ENCODE measurements at regions not wholly inside any gene's neighbourhood (a gene's known extent, or its start where the extent isn't known, plus 50 kb on each side); places are given as distances from the start of the nearest gene placed in this dataset.
"Not testable (repeated sequence)": the region's sequence is repeated elsewhere in the genome, so short reads cannot be mapped to it uniquely, and the experiment has no call there.

DNA sequence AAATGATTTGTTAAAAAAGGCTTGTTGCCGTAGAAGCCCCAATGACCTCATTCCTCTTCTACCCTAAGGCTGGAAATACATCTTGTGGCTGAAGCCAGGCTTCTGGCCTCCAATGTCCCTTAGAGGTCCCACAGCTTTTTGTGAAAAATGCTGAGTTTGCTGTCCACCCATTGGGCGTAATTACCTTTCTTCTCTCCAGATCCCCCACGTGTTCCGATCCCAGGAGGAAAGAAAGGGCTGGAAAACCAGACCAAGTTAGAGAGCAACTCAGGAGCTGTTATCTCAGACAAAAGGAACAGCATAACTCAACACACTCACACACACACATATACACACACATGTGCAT, 154.2 kb downstream of the MIAT start:
- DNase-seq = no peak

DNA sequence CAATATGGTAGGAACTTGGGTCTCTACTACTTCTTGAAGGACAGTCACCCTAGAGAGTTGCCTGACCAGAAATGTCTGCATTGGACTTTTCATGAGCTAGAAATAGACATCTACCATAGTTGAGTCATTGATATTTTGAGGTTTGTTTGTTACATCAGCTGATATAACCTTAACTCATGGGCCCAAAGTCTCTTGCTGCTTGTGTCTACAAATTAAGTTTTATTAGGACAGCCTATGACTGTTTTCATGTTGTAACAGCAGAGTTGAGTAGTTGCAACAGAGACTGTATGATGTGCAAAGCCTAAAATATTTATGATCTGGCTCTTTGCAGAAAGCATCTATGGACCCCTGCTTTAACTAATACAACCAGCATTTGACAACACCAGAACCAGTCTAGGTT, 155.3 kb downstream of the MIAT start:
- DNase-seq = no peak

GRCh38 chr22:26816726-26817125, 159.3 kb downstream of the MIAT start:
- no peak for DNase-seq

GRCh38 chr22:26817926-26818325, 160.5 kb downstream of the MIAT start:
- no peak for DNase-seq

DNA sequence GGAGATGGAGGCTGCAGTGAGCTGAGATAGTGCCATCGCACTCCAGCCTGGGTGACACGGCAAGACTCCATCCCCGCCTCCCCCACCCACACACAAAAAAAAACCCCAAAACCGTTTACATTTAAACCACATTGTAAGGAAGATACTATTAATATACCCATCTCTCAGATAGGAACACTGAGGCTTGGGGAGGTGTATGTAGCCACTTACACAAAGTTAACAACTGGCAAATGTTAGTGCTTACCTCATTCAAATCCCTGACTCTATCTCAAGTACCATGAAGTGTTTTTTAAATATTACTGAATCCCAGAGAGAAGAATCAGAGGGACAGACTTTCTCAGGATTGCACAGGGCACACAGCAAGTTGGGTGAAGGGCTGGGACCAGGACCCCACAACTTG, 164.5 kb downstream of the MIAT start:
- no peak for DNase-seq

GRCh38 chr22:26822313-26822712, 164.9 kb downstream of the MIAT start:
- no peak for DNase-seq

DNA sequence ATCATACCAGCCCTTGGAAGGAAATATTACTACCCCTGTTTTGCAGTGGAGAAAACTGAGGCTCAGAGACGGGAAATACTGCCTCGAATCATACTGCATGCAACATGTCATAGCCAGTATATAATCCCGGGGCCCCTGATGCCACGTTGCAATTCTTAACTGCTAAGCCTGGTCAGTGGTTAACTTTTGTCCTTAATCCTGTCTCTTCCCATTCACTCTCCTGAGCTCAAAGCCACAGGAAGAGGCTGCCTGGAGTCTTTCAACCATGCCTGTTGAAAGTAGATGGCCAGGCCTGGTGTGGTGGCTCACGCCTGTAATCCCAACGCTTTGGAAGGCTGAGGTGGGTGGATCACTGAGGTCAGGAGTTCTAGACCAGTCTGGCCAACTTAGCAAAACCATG, 166.6 kb downstream of the MIAT start:
- no peak for DNase-seq

GRCh38 chr22:26825960-26826935, 168.9 kb downstream of the MIAT start:
- DNase-seq = no peak

DNA sequence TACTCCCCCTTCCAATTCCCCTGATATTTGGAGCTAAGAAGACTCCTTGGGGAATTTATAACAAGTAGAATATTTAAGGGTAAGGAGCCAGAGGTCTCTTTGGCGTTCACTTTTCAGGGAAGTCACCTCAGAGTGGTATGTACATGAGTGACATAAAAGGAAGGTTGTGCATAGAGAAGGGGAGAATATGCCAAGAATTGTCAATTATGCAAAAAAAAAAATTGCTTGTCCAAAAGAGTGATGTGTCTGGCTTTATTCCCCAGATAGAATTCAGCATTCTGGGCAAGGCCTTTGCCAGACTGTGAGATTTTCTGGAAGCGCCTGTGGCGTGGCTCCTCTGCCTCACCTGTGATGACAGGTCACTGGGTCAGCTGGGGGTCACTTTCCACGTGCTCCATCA, 170.2 kb downstream of the MIAT start:
- no peak for DNase-seq

DNA sequence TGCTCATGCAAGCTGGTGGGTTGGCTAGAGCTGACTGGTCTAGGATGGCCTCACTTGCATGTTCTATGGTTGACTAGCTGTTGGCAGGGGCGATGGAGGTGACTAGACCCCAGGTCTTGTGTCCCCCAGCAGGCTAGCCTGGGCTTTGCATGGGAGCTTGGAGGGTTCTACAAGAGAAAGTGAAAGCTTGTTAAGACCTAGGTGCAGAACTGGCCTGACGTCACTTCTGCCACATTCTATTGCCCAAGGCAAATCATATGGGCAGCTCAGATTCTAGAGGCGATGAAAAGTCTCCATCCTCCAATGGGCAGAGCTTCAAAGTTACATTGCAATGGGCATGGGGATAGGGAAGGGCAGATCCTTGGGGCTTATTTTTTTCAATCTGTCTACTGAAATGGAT, 170.9 kb downstream of the MIAT start:
- DNase-seq = no peak

GRCh38 chr22:26830837-26831236, 173.4 kb downstream of the MIAT start:
- no peak for DNase-seq

GRCh38 chr22:26835023-26835422, 177.6 kb downstream of the MIAT start:
- no peak for DNase-seq

GRCh38 chr22:26835929-26836528, 178.6 kb downstream of the MIAT start:
- no peak for DNase-seq

- DNase-seq = no peak
These were observed 180.5 kb downstream of the MIAT start for GRCh38 chr22:26837784-26838470.

GRCh38 chr22:26838471-26838825, 181.1 kb downstream of the MIAT start:
- no peak for DNase-seq

- no peak for DNase-seq
These were observed 181.8 kb downstream of the MIAT start for GRCh38 chr22:26839216-26839615.

DNA sequence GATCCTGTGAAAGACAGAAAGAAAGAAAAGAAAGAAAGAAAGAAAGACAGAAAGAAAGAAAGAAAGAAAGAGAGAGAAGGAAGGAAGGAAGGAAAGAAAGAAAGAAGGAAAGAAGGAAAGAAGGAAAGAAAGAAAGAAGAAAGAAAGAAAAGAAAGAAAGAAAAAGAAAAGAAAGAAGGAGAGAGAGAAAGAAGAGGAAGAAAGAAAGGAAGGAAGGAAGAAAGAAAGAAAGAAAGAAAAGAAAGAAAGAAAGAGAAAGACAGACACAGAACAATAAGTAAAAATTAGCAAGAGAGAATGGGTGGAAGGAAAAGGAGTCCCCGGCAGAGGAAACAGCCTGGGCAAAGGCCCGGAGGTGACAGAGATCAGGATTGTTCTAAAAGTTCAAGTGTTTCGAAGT, 183.4 kb downstream of the MIAT start:
- not testable (repeated sequence) for DNase-seq

- no peak for DNase-seq
These were observed 184.7 kb downstream of the MIAT start for GRCh38 chr22:26842103-26842502.

- DNase-seq = no peak
These were observed 187.8 kb downstream of the MIAT start for GRCh38 chr22:26845021-26845743.

DNA sequence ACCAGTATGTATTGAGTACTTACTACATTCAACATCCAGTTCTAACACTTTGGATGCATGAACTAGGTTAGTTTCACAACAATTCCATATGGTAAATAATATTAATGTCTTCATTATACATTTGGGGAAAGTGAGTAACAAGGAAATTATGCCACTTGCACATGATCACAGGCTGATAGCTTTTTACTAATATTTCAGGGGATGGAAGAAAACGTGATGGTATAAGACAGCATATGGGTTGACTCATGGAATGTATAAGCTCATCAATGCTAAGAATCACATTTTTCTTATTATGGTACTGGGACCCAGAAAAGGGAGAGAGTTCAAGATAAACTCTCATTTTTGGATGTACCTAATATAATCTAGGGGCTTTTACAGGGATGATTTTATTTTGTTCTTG, 188.7 kb downstream of the MIAT start:
- no peak for DNase-seq

DNA sequence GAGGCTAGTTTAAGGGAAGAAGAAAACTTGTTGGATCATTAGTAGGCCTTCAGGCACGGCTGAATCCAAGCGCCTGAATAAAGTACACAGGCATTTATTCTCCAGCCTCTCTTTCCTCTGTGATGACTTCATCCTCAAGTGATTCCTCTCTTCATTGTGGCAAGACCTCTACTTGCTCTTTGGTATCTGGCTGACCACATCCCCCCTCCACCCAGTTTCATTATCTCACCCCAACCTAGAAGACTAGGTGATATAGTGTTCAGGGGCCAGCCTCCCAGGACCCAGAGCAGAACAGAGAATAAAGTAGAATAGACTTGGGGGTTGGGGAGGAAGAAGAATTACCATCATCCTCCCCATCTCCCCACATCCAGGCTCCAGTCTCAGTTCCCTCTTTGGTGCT, 189.3 kb downstream of the MIAT start:
- no peak for DNase-seq

DNA sequence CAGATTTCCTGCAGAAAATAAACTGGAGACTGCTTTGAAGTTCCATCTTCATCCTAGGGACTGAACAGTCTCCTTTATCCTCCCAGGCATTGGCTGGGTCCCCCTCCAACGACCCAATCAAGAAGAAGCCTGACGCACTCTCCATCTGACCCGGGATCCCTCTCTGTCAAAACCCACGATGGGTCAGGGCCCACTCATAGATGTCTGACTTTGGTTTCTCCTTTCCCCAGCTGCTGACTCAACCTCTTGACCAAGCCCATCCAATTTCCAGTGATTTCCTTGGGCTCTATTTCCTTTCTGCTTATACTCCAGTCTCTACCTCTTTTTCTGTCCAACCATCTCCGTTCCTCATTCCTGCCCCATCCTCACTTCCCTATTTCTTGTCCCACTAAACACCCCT, 189.7 kb downstream of the MIAT start:
- DNase-seq = no peak

GRCh38 chr22:26847816-26848215, 190.4 kb downstream of the MIAT start:
- no peak for DNase-seq
